NCI-H2171 (cell line): ENCODE measurements at regions not wholly inside any gene's neighbourhood (a gene's known extent, or its start where the extent isn't known, plus 50 kb on each side); places are given as distances from the start of the nearest gene placed in this dataset.

Experiments
- DNase-seq: peaks from one replicate; lab custom pipeline; 2025; lab: John Stamatoyannopoulos, UW

- no peak for DNase-seq
Observed at GRCh38 chr21:35644523-35644922, 415.8 kb downstream of the SETD4 start.

GRCh38 chr21:35643176-35643575 is 417.1 kb downstream of the SETD4 start:
- no peak for DNase-seq

GRCh38 chr21:35641271-35642016 is 418.9 kb downstream of the SETD4 start:
- DNase-seq: no peak

GRCh38 chr21:35637431-35637830 is 422.9 kb downstream of the SETD4 start:
- no peak for DNase-seq

GRCh38 chr21:35635994-35636393 is 424.3 kb downstream of the SETD4 start:
- DNase-seq: no peak

GRCh38 chr21:35635261-35635660 is 425.1 kb downstream of the SETD4 start:
- DNase-seq: no peak

- no peak for DNase-seq
Observed at GRCh38 chr21:35633501-35633900, 426.8 kb downstream of the SETD4 start.

- no peak for DNase-seq
Observed at GRCh38 chr21:35632711-35633110, 427.6 kb downstream of the SETD4 start.

- no peak for DNase-seq
Observed at GRCh38 chr21:35628316-35628715, 432.0 kb downstream of the SETD4 start.

GRCh38 chr21:35627462-35627861 is 432.9 kb downstream of the SETD4 start:
- DNase-seq: no peak

- no peak for DNase-seq
Observed at GRCh38 chr21:35625576-35625975, 434.8 kb downstream of the SETD4 start.

- DNase-seq: no peak
Observed at GRCh38 chr21:35624901-35625300, 435.4 kb downstream of the SETD4 start.

- DNase-seq: no peak
Observed at GRCh38 chr21:35622612-35623011, 437.7 kb downstream of the SETD4 start.

GRCh38 chr21:35619184-35619583 is 441.1 kb downstream of the SETD4 start:
- no peak for DNase-seq

- DNase-seq: no peak
Observed at GRCh38 chr21:35617491-35617890, 442.8 kb downstream of the SETD4 start.

GRCh38 chr21:35616090-35616489 is 444.2 kb downstream of the SETD4 start:
- no peak for DNase-seq

GRCh38 chr21:35615325-35615724 is 445.0 kb downstream of the SETD4 start:
- DNase-seq: no peak

- DNase-seq: no peak
Observed at GRCh38 chr21:35614396-35614921, 445.9 kb downstream of the SETD4 start.

GRCh38 chr21:35611708-35612132 is 448.6 kb downstream of the SETD4 start:
- no peak for DNase-seq

- no peak for DNase-seq
Observed at GRCh38 chr21:35609263-35609662, 451.1 kb downstream of the SETD4 start.

- DNase-seq: no peak
Observed at GRCh38 chr21:35607406-35607805, 452.9 kb downstream of the SETD4 start.

- DNase-seq: no peak
Observed at GRCh38 chr21:35606578-35606977, 453.7 kb downstream of the SETD4 start.

GRCh38 chr21:35606146-35606545 is 454.2 kb downstream of the SETD4 start:
- no peak for DNase-seq

GRCh38 chr21:35603494-35603893 is 456.8 kb downstream of the SETD4 start:
- DNase-seq: no peak
